Loucy (cell line): ENCODE measurements at regions not wholly inside any gene's neighbourhood (a gene's known extent, or its start where the extent isn't known, plus 50 kb on each side); places are given as distances from the start of the nearest gene placed in this dataset.

ENCODE experiments used
- CTCF ChIP-seq: fragments of 200-600 bp; sonication (generic); conservative IDR thresholded peaks from 2 replicates; pipeline ENCODE4 v1.5.1; 2014; ENCODE audit warnings: mild to moderate bottlenecking, antibody characterized with exemption, low read length
- EZH2phosphoT487 ChIP-seq: fragments of 200-600 bp; IDR thresholded peaks from 2 replicates; pipeline ENCODE4 v1.6.1; 2018; ENCODE audit warnings: antibody characterized with exemption, mild to moderate bottlenecking, moderate library complexity, borderline replicate concordance

DNA sequence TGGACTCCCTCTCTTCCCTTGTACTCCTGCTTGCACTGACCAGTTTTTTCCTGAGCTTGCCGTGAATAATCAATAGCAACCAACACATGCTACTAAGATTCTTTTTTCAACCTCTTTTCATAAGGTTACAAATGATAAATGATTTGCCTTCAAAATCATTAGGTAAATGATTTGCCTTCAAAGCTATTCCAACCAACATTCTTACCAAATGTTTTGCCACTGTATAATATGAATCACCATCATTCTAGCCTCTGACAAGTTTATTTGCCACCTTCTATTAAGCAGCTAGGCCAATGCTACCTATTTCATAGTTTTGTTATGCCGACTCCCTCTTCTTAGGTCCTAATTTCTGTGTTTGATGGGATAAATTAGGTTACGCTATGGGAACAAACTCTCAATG, 385.1 kb downstream of the DTWD2 start:
- TF ChIP-seq CTCF (no peak), EZH2phosphoT487 (no peak)
